GM06990 (cell line): ENCODE measurements at regions not wholly inside any gene's neighbourhood (a gene's known extent, or its start where the extent isn't known, plus 50 kb on each side); places are given as distances from the start of the nearest gene placed in this dataset.

Source experiments
- DNase-seq: peaks from one replicate; pipeline ENCODE4 v3.0.0-alpha.2; 2011; ENCODE audit not compliant: insufficient read length; ENCODE audit errors: extremely low read depth
- H3K27me3 ChIP-seq: replicated peaks from 2 replicates; pipeline ENCODE4 v1.6.0; 2011; ENCODE audit warnings: low read length; ENCODE audit not compliant: control insufficient read depth, insufficient read depth
- H3K36me3 ChIP-seq: 2 replicates; pipeline ENCODE4 v1.5.1; 2011; ENCODE audit warnings: low read length; ENCODE audit not compliant: control insufficient read depth, insufficient read depth
- H3K4me3 ChIP-seq: replicated peaks from 2 replicates; pipeline ENCODE4 v1.5.1; 2011; ENCODE audit warnings: low read depth, mild to moderate bottlenecking, control low read depth, low read length
- TF ChIP-seq, protein P1 (sequence below): IDR thresholded peaks from 2 replicates; pipeline ENCODE4 v1.5.1; 2011; ENCODE audit warnings: low read length, control low read depth, mild to moderate bottlenecking, inconsistent platforms; ENCODE audit not compliant: insufficient read depth, poor library complexity, severe bottlenecking

DNA sequence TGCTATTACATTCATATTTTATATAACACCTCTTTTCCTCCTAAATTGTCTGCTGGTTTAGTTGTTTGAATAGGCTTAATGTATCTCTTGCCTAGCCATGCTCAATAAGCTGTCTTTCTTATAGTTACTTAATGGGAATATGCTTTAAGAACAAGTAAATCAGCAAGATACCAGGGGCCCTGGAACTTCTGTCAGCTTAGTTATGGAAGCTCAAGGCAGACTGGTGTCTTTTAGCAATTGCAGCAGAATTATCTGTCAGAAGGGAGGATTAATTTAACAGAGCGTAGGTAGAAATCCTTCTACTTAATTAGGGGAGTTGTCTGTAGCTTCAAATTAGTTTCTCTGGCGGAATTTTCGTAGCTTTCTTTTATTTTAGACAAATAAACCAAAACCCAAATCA is 94.9 kb downstream of the C11orf91 start:
- no peak overlapping the region for H3K4me3 ChIP-seq
- H3K36me3 ChIP-seq = no peaks in the 10 kb centered on the region
- DNase-seq = no peak
- no peaks in the 10 kb centered on the region for H3K27me3 ChIP-seq
- TF ChIP-seq, protein P1, sequence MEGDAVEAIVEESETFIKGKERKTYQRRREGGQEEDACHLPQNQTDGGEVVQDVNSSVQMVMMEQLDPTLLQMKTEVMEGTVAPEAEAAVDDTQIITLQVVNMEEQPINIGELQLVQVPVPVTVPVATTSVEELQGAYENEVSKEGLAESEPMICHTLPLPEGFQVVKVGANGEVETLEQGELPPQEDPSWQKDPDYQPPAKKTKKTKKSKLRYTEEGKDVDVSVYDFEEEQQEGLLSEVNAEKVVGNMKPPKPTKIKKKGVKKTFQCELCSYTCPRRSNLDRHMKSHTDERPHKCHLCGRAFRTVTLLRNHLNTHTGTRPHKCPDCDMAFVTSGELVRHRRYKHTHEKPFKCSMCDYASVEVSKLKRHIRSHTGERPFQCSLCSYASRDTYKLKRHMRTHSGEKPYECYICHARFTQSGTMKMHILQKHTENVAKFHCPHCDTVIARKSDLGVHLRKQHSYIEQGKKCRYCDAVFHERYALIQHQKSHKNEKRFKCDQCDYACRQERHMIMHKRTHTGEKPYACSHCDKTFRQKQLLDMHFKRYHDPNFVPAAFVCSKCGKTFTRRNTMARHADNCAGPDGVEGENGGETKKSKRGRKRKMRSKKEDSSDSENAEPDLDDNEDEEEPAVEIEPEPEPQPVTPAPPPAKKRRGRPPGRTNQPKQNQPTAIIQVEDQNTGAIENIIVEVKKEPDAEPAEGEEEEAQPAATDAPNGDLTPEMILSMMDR = no peak

DNA sequence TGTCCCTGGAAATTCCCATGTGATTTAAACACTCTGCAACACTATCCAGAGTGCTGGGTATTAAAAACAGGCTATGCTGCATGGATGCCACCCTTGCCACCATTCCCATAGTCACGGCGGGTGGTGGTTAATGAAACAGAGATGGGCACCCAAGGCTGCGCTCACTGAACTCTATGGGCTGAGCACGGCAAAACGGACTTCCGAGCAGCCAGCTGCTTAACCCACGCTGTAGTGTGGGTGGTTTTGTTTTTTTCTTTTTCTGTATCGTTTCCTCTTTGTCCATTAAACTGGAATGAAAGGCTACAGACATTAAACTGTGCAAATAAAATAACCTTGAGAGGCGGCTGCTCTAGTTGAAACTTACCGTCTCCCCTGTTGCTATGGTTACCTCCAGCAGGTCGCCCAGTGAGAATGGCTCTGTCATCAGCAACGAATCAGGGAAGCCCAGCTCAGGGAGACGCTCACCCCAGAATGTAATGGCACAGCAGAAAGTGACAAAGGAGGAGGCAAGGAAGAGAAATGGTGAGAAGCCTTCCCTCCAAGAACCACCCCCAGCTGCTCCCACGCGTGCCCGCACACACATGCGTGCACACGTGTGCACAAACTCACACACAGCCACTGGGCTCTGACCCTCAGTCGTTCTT is 102.1 kb downstream of the C11orf91 start:
- no peaks in the 10 kb centered on the region for H3K36me3 ChIP-seq
- TF ChIP-seq, protein P1 = no peak
- no peak for DNase-seq
- H3K27me3 ChIP-seq = no peaks in the 10 kb centered on the region
- no peak overlapping the region for H3K4me3 ChIP-seq

DNA sequence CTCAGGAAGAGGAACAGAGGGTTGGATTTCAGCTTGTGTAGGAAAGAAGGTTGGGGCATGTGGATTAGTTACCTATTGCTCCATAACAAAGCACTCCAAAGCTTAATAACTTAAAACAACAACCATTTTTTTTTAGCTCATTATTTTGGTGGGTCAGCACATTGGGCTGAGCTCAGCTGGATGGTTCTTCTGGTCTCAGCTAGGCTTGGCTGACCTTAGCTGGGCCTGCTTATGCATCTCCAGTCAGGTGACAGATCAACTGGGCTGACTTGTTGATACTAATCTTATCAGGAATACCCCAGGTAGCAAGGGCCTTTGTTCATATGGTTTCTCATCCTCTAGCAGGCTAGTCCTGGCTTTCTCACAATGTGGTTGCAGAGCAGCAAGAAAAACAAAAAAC is 106.4 kb downstream of the C11orf91 start:
- no peak for DNase-seq
- TF ChIP-seq, protein P1 = no peak
- no peak overlapping the region for H3K4me3 ChIP-seq
- no peaks in the 10 kb centered on the region for H3K36me3 ChIP-seq
- no peaks in the 10 kb centered on the region for H3K27me3 ChIP-seq

DNA sequence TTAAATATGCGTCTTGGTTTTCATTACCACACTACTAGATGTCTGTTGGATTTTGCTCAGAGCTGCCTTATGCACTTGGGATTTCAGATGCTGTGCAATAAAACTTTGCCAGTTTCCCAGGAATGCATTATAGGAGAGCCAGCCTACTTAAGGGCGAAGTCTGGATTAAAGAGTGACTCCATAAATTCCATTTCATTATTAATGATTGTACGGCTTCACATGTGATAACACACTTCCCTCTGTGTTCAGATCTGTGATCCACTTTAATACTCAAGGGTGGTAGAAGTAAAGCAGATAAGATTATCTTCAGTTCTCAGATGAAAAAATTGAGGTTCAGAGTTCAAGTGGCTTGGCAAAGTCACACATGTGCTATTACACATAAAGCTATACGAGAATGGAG is 110.2 kb downstream of the C11orf91 start:
- TF ChIP-seq, protein P1 = no peak
- H3K4me3 ChIP-seq = no peak overlapping the region
- no peak for DNase-seq
- H3K27me3 ChIP-seq = no peaks in the 10 kb centered on the region
- H3K36me3 ChIP-seq = no peaks in the 10 kb centered on the region

DNA sequence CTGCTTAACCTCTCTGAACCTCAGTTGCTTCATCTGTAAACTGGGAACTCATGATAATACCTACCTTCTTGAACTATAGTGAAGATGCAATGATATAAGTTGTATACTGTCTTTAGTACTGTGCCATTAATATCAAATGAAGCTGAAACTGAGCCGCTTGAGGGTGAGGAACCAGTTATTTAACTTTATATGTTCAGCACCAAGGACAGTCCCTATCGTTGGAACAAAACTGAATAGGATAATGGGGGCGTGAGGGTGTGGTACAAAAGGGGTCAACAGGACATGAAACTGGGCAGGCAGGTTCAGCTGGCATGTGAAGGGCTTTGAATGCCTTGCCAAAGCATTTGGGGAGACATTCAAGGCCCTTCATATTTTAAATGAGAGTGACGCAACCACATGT is 112.6 kb downstream of the C11orf91 start:
- Histone ChIP-seq H3K4me3 (no peak overlapping the region), H3K36me3 (no peaks in the 10 kb centered on the region), H3K27me3 (no peaks in the 10 kb centered on the region)
- no peak for DNase-seq
- TF ChIP-seq, protein P1 = no peak
